ENCODE measurements at regions not wholly inside any gene's neighbourhood (a gene's known extent, or its start where the extent isn't known, plus 50 kb on each side); places are given as distances from the start of the nearest gene placed in this dataset.

DNA sequence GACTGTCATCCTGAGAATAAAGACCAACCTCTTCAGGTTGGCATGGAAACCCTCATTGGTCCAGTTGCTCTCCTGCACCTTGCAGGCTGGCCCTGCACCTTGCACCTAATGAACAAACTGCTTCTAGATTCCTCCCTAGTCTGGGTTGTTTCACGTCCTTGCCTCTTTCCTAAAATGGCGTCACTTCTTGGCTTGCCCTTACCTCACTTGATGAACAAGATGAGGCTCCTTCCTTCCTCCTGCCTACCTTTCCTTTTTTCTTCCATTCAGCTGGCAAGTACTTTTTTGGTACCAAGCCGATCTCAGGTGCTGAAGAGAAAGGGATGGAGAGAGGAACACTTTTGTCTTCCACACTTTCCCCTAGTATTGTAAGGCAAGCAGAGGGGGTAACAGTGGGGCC is 74.5 kb downstream of the MYCN start:
- DNase-seq (ENCODE audit: extremely low spot score): no peak
- ChIA-PET POLR2A (no interaction called here), CTCF (no interaction called here)
- no peak for TF ChIP-seq SP1 (IDR thresholded peaks at IDR 0.05)
- TF ChIP-seq, protein P1, sequence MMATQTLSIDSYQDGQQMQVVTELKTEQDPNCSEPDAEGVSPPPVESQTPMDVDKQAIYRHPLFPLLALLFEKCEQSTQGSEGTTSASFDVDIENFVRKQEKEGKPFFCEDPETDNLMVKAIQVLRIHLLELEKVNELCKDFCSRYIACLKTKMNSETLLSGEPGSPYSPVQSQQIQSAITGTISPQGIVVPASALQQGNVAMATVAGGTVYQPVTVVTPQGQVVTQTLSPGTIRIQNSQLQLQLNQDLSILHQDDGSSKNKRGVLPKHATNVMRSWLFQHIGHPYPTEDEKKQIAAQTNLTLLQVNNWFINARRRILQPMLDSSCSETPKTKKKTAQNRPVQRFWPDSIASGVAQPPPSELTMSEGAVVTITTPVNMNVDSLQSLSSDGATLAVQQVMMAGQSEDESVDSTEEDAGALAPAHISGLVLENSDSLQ (IDR thresholded peaks at IDR 0.05): no peak
- no peak for TF ChIP-seq BHLHE40 (IDR thresholded peaks at IDR 0.05; ENCODE audit: borderline replicate concordance)

DNA sequence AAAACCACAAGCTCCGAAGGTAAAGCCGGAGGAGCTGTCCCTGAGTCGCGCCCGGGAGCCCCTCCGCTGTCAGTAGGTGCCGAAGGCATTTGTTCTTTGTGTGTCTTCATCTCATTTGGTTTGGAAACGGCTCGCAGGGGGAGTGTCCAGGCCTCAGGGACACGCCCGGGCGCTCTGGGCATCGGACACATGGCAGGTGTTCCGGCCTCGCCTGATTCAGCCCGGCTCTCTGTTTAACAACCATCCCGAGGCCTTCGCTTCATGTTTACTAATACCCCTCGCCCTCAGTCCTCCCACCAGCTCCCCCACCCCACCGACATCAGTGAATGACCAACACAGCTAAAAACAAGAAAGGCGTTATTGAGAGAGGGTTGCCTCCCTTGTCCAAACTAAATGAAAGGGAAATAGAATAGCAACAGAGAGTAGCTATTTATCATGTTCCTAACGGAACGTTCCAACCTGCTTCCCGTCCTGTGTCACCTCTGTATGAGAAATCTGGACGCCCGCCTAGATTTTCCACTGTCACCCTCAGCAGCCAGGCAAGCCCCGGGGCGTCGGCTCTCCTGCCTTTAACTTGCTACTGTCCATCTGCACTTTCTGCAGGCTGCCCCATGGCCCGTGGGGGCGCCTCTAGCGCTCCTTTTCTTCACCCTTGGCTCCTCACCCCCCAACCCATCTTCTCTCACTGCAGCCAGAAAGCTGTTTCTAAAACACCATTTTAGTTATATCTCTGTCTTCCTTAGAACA is 73.9 kb downstream of the MYCN start:
- no peak for TF ChIP-seq FOXK2 (IDR thresholded peaks at IDR 0.05)
- no peak for TF ChIP-seq ARNT (IDR thresholded peaks at IDR 0.05)
- no peak for TF ChIP-seq ZNF384 (IDR thresholded peaks at IDR 0.05)
- TF ChIP-seq, protein P1 (IDR thresholded peaks at IDR 0.05): no peak
- no peak for TF ChIP-seq SP1 (IDR thresholded peaks at IDR 0.05)
- CTCF ChIA-PET: no interaction called here
- POLR2A ChIA-PET: no interaction called here
- DNase-seq (ENCODE audit: extremely low spot score): no peak

DNA sequence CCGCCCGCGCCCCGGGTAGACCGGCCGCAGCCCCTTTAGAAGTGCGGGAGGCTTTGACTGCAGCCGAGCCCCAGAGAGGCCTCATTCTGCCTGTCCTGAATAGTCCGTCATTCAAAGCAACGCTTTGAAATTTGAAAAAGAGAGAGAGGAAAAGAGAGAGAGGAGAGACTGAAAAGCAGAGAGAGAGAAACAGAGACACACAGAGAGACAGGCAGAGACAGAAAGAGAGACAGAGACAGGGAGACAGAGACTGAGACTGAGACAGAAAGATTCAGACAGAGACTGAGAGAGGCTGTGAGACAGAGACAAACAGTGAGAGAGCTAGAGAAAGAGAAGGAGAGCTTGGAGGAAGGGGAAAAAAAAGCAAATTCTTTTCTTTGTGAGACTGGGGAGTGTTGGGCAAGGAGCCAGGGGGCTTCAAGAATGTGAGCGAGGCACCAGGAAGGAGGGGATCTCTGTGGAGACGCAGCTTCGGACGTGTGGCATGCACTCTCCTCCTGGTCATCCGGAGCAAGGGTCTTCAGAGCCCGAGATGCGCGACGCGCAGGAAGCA is 73.1 kb downstream of the MYCN start:
- DNase-seq (ENCODE audit: extremely low spot score): no peak
- TF ChIP-seq FOXK2 (IDR thresholded peaks at IDR 0.05): no peak
- TF ChIP-seq CTBP1 (IDR thresholded peaks at IDR 0.05; ENCODE audit: borderline replicate concordance): no peak
- TF ChIP-seq NFRKB (IDR thresholded peaks at IDR 0.05): no peak
- TF ChIP-seq SUZ12 (IDR thresholded peaks at IDR 0.05): no peak
- no peak for TF ChIP-seq ARNT (IDR thresholded peaks at IDR 0.05)
- TF ChIP-seq FOXM1 (IDR thresholded peaks at IDR 0.05; ENCODE audit: borderline replicate concordance): no peak
- TF ChIP-seq ZNF384 (IDR thresholded peaks at IDR 0.05): no peak
- TF ChIP-seq TARDBP (IDR thresholded peaks at IDR 0.05): no peak
- TF ChIP-seq SP1 (IDR thresholded peaks at IDR 0.05): no peak
- TF ChIP-seq BHLHE40 (IDR thresholded peaks at IDR 0.05; ENCODE audit: borderline replicate concordance): no peak
- no peak for TF ChIP-seq HDGF (IDR thresholded peaks at IDR 0.05; ENCODE audit: borderline replicate concordance)
- TF ChIP-seq L3MBTL2 (conservative IDR thresholded peaks at IDR 0.05): no peak
- ChIA-PET POLR2A (no interaction called here), CTCF (no interaction called here)

DNA sequence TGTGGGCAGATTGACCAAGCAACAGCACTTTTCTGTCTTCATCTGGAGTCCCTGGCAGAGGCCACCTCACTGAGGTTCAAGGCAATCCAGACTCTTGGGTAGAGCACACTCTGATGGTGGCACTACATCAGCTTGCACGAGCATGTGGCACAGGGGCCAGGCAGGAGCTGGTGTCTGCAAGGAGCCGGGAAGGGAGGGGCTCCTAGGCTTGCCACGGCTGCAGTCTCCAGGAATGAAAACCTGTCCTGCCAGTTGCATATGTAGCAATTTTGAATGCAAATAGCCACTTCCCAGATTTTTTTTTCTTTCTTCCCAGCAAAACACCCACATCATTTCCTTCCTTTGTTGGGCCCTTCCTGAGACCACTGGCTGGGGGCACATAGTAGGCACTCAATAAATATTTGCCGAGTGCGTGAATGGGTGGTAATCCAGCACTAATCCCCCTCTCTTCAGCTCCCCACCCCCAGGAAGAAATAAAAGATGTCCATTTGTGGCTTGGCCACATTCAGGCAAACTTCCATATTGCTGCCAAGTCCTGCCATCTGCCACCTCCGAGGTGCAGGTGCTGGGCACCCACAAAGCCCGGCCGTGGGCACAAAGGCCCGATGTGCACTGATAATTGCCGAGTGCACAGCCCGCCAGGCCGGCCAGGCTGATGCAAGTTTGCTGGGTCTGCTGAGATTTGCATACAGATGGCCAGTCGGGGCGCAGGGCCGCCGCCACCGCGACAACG is 72.4 kb downstream of the MYCN start:
- ChIA-PET CTCF (no interaction called here), POLR2A (no interaction called here)
- no peak for DNase-seq (ENCODE audit: extremely low spot score)
- TF ChIP-seq FOXM1 (IDR thresholded peaks at IDR 0.05; ENCODE audit: borderline replicate concordance) (no peak), TARDBP (IDR thresholded peaks at IDR 0.05) (no peak), L3MBTL2 (conservative IDR thresholded peaks at IDR 0.05) (no peak), NFRKB (IDR thresholded peaks at IDR 0.05) (no peak), ARNT (IDR thresholded peaks at IDR 0.05) (no peak), ELF4 (IDR thresholded peaks at IDR 0.05) (no peak), SUZ12 (IDR thresholded peaks at IDR 0.05) (no peak), LEF1 (IDR thresholded peaks at IDR 0.05; ENCODE audit: borderline replicate concordance) (no peak), FOXA1 (IDR thresholded peaks at IDR 0.05) (no peak), ZNF384 (IDR thresholded peaks at IDR 0.05) (no peak), HDGF (IDR thresholded peaks at IDR 0.05; ENCODE audit: borderline replicate concordance) (no peak), CTBP1 (IDR thresholded peaks at IDR 0.05; ENCODE audit: borderline replicate concordance) (no peak), FOXK2 (IDR thresholded peaks at IDR 0.05) (no peak), BHLHE40 (IDR thresholded peaks at IDR 0.05; ENCODE audit: borderline replicate concordance) (no peak), SP1 (IDR thresholded peaks at IDR 0.05) (no peak)
- TF ChIP-seq, protein P1 (IDR thresholded peaks at IDR 0.05): no peak

DNA sequence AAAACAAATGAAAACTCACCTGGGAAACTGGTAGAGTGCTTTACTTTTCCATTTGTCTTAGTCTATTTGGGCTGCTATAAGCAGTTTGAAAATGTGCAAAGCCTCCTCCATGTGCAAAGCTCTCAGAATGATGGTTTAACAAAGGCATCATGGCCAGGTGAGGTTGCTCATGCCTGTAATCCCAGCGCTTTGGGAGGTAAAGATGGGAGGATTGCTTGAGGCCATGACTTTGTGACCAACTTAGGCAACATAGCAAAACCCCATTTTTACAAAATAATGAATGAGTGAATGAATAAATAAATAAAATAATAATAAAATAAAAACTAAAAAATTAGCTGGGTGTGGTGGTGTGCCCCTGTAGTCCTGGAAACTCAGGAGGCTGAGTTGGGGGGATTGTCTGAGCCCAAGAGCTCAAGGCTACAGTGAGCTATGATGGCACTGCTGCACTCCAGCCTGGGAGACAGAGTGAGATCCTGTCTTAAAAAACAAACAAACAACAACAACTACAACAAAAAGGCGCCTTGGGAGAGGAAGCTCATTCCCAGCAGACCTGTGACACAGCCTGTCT is 71.8 kb downstream of the MYCN start:
- TF ChIP-seq NFRKB (IDR thresholded peaks at IDR 0.05) (no peak), FOXA1 (IDR thresholded peaks at IDR 0.05) (no peak), TARDBP (IDR thresholded peaks at IDR 0.05) (no peak), FOXK2 (IDR thresholded peaks at IDR 0.05) (no peak), HDGF (IDR thresholded peaks at IDR 0.05; ENCODE audit: borderline replicate concordance) (no peak), LEF1 (IDR thresholded peaks at IDR 0.05; ENCODE audit: borderline replicate concordance) (no peak), ZNF384 (IDR thresholded peaks at IDR 0.05) (no peak), FOXM1 (IDR thresholded peaks at IDR 0.05; ENCODE audit: borderline replicate concordance) (no peak), CTBP1 (IDR thresholded peaks at IDR 0.05; ENCODE audit: borderline replicate concordance) (no peak), ARNT (IDR thresholded peaks at IDR 0.05) (no peak), L3MBTL2 (conservative IDR thresholded peaks at IDR 0.05) (no peak), SP1 (IDR thresholded peaks at IDR 0.05) (no peak), BHLHE40 (IDR thresholded peaks at IDR 0.05; ENCODE audit: borderline replicate concordance) (no peak), ELF4 (IDR thresholded peaks at IDR 0.05) (no peak), SUZ12 (IDR thresholded peaks at IDR 0.05) (no peak)
- TF ChIP-seq, protein P1 (IDR thresholded peaks at IDR 0.05): no peak
- POLR2A ChIA-PET: no interaction called here
- CTCF ChIA-PET: no interaction called here
- no peak for DNase-seq (ENCODE audit: extremely low spot score)
